Stimulated activated CD4-positive, alpha-beta T cell treated with anti-CD3 and anti-CD28 coated beads, Interleukin-15, amount 100 ng/mL, for 48 hours (primary cell): ENCODE measurements at regions not wholly inside any gene's neighbourhood (a gene's known extent, or its start where the extent isn't known, plus 50 kb on each side); places are given as distances from the start of the nearest gene placed in this dataset.

ENCODE experiments used
- DNase-seq, 2 donors: peaks; one replicate each; pipeline ENCODE4 v3.0.0-alpha.2; 2020; ENCODE audit warnings: low read depth in 2 of 2

DNA sequence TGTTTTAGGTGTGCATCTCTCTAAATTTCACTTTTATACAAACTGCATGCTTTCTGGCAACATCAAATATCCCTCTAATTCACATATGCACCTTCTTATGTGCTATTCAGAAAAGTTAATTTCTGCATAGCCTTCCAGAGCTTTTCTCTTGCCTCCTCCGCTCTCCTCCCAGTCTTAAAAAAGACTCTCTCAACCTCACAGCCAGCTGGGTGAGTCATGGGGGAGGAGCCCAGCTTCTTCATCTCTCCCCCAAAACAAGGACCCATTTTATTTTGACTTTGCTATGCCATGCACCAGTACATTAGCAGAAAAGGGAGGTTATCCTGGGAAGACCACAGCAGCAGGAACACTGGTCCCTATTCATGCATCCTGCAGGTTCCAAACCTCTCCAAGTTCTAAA is 234.4 kb downstream of the KCNA4 start:
- DNase-seq: no peak

DNA sequence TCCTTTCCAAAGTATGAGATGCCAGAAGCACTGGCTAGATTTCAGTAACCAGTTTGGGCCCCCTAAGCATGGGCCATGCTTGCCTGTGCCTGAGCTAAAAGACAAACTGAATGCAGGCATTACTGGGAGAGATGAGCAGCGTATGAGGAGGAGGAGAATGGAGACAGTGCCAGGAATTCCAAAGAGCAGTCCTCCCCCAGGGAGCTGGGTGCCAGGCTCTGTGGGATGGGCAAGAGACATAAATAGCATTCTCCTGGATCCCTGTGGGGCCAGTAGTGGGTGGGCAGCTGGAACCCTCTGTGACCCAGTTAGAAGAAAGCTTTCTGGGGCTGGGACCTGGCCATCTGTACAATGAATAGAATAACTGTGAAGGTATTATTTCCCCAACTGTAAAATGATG is 235.6 kb downstream of the KCNA4 start:
- DNase-seq: no peak

DNA sequence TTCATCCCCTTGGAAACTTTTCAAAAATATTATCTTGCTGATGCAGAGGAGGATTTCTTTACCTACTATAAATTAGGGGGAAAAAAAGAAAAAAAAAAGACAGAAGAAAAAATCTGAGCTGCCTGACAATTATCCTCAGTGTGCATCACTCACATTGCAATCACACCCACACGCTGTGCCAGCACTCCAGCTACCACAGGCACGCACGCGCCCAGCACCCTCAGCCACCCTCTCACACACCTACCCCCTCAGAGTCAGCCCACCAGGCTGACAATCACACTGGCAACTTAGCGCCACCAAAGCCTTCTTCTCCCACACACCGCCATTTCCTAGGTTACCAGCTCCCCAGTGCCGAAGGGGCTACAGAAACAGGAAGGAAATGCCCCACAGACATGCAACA is 236.1 kb downstream of the KCNA4 start:
- no peak for DNase-seq

DNA sequence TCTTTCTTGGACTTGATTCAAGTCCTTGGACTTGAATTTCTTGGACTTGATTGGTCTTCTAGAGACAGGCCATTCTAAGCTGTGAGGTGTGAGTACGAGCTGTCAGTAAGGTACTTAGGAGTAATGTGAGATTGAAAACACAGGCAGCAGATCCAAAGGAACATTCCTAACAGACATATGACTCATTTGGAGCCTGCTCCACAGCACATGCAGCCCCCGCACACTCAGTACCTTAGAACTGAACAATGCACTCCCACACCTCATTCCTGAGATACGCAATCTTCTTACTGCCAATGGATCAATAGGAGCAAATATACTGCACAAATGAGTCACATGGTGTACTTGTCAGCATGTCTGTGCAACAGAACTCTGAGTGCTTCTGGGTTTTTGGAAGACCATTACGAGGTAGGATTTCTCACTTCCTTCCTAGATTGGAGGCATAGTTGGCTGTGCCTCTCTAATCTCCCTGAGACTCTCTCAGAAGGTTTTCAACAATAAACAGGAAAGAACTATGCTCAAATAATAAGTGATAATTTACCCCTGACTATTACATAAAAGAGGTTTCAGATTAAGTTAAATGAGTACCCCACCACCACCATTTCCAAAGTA is 243.1 kb downstream of the KCNA4 start:
- DNase-seq: no peak

DNA sequence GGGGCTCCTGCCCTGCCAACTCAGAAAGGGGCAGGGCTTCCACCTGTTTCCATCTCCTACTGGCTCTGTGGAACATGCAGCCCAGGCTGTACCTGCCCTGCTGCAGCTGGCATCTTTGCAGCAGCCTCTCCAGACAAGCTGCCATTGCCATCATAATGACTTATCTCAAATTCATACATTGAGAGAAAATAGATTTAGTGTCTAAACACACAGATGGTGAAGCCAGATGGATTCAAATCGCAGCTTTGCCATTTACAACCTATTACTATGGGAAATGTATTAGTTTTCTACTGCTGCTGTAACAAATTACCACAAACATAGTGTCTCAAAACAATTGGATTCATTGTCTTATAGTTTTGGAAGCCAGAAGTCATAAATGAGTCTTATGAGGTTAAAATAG is 260.0 kb downstream of the KCNA4 start:
- DNase-seq: no peak

DNA sequence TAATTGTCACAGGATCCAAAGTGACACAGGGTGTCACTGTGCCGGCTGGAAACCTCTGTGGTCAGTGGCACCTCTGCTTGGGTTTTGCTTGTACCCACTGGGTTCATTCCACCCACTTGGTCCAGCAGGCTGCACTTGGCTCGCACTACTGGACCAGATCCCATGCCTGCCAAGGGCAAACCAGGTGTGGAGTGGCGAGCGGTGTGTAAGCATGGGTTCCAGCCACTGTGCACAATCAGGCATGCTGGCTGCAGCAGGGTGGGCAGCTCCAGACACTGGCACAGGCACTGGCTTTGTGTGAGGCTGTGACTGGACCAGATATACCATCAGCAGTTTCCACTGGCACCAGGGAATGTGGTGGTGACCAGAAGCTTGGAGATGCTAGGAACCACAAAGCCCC is 261.4 kb downstream of the KCNA4 start:
- no peak for DNase-seq

DNA sequence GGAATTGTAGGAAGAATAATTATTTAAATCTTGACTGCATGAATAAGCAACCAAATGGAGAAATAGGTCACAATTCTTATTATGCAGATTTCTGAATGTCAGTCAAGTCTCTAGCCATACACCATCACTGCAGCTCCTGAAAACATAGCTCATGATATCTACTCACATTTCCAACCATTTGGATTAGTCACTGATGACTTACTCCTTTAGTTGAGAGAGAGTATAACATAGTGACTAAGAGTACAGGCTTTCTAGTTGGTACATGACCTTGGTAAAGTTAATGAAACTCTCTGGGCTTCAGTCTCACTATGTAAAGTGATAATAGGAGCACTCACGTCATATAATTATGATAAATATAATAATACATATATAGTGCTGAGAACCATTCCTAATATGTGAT is 265.2 kb downstream of the KCNA4 start:
- DNase-seq: no peak

DNA sequence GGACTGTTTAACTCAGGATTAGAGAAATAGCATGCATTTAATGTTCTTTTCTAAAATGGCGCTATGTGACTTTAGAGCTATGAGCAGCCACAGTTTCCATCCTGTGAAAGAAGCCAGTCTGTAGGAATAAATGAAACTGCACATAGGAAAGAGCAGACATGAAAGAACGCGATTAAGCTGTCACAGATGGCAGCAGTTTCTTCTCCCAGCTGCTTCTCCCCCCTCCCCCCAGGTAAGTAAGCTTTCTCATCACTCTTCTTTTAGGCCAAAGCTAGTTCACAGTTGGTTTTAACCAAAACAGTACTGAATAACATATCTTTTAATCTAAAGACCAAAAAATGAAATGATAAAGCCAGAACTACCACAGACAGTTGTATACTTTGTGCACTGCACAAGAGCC is 266.4 kb downstream of the KCNA4 start:
- no peak for DNase-seq

DNA sequence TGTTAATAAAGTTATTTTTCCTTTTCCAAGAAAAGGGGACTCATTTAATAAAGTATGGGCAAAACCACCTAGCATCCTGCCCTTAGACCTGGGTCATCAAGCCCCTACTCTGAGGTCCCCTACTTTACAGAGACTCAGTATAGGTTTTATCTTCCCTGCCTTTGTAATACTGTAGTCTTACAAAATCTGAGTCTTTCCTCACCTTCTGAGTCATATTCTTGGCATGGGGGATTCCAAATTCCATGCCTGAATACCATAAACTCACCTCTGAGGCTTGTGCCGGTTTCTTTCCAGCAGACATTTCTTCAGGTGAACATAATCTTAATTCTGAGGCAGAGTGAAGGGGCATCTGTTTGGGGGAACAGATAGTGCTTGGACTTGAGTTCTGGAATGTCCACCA is 282.5 kb downstream of the KCNA4 start:
- DNase-seq: no peak

DNA sequence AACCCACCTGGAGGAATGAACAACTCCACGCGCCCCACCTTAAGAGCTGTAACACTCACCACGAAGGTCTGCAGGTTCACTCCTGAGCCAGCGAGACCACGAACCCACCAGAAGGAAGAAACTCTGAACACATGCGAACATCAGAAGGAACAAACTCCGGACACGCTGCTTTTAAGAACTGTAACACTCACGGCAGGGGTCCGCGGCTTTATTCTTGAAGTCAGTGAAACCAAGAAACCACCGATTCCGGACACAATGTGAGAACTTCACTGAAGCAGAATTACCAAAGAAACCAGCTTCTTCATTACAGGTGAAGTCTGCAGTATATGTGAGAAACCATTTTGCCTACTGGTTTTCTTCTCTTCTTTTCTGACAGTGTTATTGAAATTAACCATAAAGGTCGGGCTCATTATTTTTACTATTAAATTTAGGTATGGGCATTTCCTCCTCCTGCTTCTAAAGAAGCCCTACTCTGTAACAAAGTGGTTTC is 303.0 kb downstream of the KCNA4 start:
- DNase-seq: no peak

DNA sequence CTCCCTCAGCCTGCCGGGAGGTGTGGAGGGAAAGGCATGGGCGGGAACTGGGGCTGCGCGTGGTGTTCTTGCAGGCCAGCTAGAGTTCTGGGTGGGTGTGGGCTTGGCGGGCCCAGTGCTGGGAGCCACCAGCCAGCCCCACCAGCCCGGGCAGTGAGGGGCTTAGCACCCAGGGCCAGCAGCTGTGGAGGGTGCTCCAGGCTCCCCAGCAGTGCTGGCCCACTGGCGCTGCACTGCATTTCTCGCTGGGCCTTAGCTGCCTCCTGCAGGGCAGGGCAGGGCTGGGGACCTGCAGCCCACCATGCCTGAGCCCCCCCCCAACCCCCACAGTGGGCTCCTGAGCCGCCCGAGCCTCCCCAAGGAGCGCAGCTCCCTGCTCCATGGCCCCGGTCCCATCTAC is 304.2 kb downstream of the KCNA4 start:
- no peak for DNase-seq

DNA sequence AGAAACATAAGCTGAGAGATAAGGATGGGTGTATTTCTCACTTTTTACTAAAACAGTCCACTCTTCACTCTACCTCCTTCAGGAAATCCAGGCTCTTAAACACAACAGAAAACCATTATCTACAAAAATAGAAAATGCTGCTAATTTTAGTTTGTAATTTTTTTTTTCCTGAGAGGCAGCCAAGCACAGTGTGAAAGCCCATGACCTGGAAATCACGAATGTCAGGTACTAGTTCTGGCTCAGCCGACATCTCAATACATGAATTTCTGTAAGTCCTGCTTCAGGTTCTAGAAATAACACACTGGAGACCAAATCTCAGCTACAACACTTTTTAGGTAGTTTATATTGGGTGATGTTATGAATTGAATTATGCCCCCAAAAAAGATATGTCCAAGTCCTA is 308.9 kb downstream of the KCNA4 start:
- DNase-seq: no peak

DNA sequence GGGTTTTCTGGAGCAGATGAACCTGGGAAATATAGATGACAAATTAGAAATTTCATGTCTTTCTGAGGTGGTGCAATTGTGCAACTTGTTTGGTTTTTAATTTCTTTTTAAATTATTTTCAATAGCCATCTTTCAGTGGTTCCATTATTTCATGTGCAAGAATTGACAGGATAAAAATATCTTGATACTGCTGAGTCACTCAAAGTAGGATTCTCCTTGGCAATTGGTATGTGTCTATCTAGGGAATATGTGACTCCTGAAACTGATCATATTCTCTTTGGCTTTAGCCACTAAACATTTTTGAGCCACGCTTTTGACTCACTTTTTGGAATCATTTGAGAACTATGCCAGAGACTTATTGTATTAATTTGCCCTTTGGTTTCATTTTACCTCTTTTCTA is 331.5 kb downstream of the KCNA4 start:
- no peak for DNase-seq

DNA sequence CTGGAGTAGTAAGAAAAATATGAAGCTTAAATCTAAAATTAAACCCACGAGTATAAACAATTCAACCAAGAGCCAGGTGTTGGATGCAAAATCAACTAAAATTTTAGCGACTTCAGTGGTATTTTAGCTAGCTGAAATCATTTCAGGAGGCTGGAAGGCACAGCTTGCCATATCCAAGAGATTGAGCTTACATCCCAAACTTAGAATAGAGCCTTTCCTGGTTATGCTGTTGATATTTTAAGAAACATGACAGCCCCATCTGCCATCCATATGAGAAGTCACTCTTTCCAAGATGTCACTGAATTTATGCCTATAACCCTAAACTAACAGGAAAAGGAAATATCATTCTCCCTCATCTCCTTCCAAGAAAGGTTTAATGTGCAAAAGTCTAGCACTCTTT is 334.0 kb downstream of the KCNA4 start:
- DNase-seq: no peak

DNA sequence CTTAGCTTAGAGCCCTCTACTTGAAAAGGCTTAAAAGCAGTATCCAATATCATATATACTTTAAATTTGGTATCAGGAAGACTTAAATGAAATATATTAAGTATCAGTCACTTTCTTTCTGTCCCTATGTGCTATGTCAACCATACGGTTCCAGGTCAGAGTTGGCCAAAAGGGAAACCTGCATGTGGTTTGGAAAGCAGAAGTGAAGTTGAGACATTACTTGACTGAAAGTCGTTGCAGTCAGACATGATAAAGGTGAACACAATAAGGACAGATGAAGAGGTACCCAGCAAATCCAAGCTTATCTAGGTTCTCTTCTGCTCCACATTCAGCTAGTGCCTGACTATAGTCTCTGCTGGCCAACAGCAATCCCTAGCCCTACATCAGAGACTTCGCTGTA is 336.8 kb downstream of the KCNA4 start:
- no peak for DNase-seq

DNA sequence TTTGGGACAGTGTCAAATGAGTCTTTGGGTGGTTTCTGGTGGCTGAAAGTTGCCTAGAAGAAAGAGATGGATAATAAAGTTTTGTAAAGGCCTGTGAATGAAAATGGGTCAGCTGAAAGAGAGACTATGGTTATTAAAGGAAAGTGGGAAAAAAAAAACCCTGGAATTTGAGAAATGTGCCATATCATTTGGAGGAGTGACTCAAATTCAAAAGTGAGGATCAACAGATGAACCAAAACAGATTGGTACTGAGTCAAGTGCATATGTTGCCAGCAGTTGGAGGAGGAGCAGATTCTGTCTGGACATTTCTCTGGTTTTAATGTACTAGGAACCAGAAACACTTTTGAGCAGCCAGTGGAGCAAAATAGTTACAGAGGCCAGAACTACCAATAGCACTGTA is 339.8 kb downstream of the KCNA4 start:
- DNase-seq: no peak

DNA sequence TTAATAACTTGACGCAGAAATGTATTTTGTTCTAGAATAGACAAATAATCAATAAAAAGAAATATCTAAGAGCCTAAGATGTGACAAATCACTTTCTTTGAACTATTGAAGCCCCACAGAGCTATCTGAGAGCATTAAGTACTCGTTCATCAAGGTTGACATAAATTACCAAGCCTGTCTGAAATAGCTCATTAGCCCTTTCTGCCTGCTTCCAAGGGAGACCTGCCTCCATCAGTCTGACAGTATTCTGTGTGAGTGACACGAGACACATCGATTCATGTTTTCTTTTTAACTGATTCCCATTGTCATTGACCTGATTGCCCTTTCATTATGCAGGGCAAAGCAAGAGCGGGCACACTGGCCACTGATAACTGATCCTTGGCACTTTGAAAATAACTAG is 347.5 kb downstream of the KCNA4 start:
- no peak for DNase-seq

DNA sequence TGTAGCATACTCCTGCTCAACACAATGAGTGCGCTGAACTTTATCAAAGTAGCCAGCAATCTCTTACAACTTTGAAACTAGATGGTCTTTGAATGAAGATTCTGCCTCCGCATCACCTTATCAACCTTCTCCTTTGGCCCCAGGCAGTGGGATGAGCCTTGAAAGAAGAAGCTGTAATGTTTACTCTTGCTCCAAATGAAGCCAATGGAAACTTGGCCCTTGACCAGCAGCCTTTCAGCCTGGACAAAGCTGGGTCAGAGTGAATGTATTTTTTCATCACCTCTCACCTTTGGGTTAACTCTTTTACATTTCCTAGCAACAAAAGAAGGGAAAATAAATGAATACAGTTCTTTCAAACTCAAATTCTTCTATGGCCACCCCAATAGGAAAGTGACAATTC is 359.1 kb downstream of the KCNA4 start:
- DNase-seq: no peak

DNA sequence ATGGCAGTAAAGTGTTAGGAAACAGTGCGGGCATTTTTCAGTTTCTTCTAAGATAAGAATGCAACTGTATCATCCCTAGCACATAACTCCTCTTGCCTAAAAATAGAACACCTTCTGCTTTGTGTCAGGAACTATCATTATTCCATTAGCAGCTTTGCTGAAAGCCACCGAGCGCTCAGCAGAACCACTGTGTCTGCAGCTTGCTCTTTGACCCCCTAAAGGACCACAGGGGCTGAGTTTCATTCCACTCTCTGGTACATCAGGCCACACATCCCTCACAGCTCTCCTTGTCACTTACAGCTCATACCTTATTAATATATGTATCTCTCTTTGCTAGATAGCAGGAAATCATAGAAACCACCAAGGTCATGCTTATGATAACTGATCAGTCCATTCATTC is 360.2 kb downstream of the KCNA4 start:
- no peak for DNase-seq

DNA sequence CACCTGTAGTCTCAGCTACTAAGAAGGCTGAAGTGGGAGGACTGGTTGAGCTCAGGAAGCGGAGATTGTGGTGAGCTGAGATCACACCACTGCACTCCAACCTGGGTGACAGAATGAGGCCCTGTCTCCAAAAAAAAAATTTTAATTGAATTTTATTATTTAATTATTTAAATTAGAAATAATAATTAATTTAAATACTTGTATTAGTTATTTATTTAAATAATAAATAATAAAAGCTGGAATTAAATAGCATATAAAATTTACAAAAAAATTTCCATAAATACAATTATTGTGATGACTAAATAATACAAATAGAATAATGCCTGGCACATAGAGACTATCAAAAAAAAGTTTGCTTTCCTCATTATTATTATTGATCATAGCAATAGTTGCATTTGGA is 371.5 kb downstream of the KCNA4 start:
- no peak for DNase-seq

DNA sequence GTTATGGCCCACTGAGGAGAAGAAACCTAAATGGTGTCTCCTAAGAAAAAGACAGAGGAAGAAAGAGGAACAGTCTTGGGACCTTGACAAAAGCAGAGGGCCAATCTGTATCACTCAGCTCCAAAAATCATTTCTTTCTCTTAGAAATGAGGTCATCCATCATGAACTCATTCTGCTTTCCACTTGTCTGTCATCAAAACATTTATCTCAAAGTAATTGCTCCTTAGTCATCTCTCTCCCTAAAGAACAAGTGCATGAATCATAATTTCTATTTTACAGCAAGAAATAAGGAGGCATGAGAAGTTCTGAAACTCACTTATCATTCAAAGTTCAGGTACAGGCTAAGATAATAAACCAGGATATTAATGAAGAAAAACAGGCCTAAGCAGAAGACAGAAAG is 375.6 kb downstream of the KCNA4 start:
- DNase-seq: no peak

DNA sequence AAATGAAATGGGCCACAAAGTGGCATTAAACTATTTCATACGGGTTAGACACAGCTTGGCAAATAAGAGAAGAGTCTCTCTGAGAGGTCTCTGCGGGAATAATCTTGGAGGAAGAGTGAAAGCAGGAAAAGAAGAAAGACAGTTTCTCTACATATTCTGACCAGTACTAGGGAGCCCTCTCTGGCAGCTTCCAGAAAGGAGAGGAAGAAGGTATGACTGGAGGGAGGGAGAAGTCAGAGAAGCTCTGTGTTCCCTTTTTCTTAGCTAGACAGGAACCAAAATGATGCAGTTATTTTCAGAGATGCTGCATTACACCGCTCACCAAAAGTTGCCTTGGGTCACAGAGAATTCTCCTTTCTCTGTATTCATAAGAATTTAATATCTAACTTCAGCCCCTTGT is 382.1 kb downstream of the KCNA4 start:
- no peak for DNase-seq

DNA sequence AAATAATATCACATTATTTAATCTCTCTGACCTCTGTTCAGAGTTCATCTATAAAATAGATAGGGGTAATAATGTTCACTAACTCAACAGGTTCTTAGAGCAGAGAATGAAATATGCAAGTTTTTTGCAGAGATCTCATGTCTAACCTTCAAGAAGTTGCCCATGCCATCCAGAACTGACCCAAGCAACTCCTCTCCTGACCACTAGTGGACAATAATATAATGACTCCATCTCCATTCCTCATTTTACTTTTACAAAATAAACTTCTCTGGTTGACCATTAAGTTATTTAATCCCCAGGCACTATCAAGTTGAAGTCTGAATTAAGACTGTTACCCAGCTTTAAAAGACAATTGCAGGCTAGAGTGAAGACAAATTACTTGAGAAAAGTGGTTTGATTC is 382.6 kb downstream of the KCNA4 start:
- no peak for DNase-seq

DNA sequence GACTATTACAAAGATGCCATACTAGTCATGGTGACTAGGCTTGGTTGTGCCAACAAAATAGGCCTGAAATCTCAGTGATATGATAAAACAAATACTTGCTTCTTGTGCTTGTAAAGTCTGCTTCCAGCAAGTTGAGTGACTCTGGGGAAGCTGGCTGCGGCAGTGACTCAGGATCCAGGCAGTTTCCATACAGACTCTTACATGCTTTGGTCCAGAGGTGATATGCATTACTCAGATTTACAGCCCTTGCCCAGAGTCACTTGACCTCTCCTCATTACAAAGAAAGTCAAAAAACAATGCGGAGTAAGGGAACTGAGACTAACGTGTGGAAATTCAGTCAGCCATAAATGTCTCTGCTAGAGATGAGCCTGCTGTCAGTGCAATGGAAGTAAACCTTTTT is 387.5 kb downstream of the KCNA4 start:
- no peak for DNase-seq

DNA sequence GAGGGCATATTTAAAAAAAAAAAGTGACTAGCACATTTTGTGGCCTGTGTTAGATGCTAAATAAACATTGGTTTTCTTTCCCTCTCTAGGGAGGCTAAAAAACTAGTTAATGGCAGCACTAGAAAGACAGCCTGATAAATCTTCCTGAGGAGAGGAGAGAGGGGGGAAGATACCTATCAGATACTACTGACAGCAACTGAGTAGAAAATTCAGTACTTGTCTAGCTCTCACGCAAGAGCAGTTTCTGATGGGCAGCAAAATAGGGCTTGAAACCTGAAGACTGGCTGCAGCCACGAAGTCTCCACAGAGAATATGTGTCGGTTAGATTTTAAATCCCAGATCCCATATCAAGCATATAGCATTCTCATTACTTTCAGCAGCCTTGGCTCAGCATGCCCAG is 388.2 kb downstream of the KCNA4 start:
- no peak for DNase-seq
